Inflammatory macrophage treated with lipopolysaccharide for 1 hour (primary cell): ENCODE measurements at regions not wholly inside any gene's neighbourhood (a gene's known extent, or its start where the extent isn't known, plus 50 kb on each side); places are given as distances from the start of the nearest gene placed in this dataset.
A peak's percentile ranks its signal among the peaks of the same experiment; 100 is the strongest.

Source experiments
- DNase-seq, 2 donors: peaks; one replicate each; pipeline ENCODE4 v3.0.0-alpha.2; 2020 to 2022

GRCh38 chr5:35417040-35417439 is 186.8 kb upstream of the PRLR start:
- DNase-seq = no peak

- no peak for DNase-seq
These were observed 186.1 kb upstream of the PRLR start for GRCh38 chr5:35416217-35416988.

GRCh38 chr5:35415309-35415708 is 185.0 kb upstream of the PRLR start:
- DNase-seq = no peak

DNA sequence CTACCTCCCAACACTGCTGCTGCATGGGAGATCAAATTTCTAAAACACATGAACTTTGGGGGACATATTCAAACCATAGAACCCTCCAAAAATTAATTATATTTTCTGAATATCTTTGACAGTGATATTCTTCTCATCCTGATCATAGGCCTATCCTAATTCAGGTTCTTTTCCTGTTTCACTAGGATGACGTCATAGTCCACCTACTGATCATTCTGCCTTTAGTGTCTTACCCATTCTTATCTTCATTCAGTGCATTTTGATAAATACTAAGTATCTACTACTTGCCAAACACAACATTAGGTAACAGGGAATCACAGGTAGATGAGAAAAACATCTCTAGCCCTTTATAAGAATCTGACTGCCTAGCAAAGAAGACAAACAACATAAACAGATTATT is 179.1 kb upstream of the PRLR start:
- DNase-seq = no peak

DNA sequence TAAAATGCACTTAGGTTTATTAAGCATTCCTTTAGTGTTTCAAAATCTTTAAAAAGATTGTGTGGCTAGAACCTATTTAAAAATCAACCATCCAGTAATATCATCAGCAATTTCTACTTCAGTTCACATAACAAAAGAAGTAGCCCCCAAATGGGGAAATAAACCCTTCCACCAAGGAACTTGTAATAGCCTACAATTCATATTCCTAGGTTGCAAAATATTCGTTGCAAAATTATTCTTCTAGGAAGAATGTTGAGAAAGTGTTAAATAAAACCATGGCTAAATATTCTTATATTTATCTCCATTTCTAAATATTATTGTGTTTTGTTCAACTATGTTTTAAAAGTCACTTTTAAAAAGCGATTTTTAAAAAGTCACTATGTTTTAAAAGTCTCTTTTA is 177.9 kb upstream of the PRLR start:
- DNase-seq = peak; percentile 42 to 77

- no peak for DNase-seq
These were observed 177.4 kb upstream of the PRLR start for GRCh38 chr5:35407697-35408096.

DNA sequence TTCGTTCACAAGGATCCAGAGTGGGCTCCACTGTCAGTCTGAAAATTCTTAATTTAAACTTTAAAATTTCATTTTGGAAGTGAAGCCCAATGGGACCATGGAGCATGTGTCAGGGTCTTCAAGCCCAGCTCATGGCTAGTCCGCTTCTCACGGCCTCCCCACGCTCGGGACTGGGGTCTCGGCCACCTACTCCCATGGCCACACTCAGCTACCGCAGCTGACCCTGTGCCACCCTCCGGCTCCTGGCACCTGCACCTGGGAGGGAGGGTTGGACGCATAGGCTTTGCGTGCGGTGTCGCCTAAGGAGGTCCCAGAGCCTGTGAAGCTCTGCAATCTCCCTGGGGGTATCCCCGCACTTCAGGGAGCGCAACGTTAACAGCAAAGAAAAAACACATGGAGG is 175.7 kb upstream of the PRLR start:
- no peak for DNase-seq

GRCh38 chr5:35404701-35405100 is 174.4 kb upstream of the PRLR start:
- DNase-seq = no peak

GRCh38 chr5:35393901-35394300 is 163.6 kb upstream of the PRLR start:
- DNase-seq = peak; percentile 47 to 72

GRCh38 chr5:35384658-35385057 is 154.4 kb upstream of the PRLR start:
- DNase-seq = no peak

DNA sequence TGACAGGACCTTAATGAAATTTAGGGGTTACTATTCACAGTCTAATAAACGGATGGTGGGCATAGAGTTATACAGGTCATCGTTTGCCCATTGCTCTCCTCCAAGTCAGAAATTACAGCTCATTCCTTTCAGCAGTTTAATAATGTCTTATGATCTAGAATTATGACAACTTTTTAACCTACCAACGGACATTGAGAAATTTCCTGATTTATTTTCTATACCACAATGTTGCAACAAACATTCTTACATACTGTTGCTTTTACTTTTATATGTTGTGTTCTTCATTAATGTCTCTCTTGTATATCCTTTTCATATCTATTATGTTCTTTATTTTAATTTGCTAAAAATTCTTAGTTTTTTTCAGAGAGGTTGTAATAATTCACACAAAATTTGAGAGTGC is 152.8 kb upstream of the PRLR start:
- peak; percentile 37 to 54 for DNase-seq

DNA sequence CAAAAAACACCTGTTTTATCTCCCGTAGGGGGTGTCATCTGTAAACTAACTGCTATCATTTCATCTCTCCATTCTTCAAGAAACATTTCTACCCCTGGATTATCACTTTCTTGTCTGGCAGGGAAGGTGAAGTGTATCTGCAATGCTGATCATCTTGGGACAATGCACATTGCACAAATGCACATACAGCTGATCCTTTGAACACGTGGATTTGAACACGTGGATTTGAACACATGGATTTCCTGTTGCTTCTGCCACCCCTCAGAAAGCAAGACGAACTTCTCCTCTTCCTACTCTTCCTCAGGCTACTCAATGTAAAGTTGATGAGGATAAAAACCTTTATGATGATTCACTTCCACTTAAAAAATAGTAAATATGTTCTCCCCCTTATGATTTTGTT is 147.4 kb upstream of the PRLR start:
- DNase-seq = no peak

DNA sequence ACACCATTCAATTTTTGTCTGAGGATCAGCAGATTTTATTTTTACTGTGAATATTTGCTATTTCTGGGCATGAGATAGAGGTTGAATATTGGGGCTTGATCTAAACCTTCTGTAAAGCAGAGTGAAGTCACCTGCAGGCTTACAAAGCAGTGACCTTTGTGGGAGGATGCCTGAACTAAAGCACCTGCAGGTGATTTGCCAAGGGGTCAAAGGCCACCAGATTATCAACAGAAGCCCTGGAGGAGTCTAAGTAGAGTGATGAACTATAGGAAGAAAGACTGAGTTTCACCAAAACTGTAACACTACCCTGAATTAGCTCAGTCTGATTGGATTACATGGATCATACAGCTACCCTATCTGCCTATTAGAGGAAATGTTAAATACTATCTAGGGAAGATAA is 144.3 kb upstream of the PRLR start:
- no peak for DNase-seq

- DNase-seq = no peak
These were observed 143.0 kb upstream of the PRLR start for GRCh38 chr5:35373249-35373648.

DNA sequence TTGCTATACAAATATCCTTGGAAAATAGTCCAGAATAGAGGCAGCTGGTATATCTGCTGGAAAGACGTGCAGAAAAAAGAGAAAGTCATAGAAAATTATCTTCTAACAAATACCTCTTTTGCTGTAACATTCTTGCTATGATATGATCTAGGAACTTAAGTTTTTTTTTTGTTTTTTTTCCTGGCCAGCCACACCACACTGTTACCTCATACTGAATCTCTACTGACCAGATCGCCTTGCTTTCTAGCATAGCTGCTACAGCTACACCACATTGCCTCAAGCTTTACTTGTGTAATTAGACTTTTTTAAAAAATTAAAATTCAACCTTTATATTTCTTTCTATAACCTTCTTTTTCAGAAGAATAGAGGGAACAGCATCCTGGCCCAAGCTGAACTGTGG is 142.2 kb upstream of the PRLR start:
- no peak for DNase-seq

- DNase-seq = no peak
These were observed 141.7 kb upstream of the PRLR start for GRCh38 chr5:35371951-35372426.

DNA sequence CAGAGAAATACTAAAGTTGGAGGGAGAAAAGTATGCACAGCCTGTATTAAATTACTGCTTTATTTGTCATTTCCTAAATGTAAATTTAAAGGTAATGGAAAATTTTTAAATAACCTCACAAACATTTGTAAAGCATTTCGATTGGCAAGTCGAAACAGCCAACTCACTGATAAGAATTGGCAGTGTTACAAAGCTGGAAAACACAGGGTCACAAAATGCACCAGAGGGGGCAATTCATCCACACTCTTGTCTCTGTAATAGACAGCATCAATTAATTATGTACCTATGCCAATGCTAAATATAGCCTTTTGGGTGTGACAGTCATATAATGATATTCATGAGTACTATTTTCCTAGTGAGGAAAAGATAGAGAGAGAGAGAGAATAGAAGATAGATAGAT is 140.6 kb upstream of the PRLR start:
- DNase-seq = no peak

- DNase-seq = no peak
These were observed 139.9 kb upstream of the PRLR start for GRCh38 chr5:35369965-35370790.

DNA sequence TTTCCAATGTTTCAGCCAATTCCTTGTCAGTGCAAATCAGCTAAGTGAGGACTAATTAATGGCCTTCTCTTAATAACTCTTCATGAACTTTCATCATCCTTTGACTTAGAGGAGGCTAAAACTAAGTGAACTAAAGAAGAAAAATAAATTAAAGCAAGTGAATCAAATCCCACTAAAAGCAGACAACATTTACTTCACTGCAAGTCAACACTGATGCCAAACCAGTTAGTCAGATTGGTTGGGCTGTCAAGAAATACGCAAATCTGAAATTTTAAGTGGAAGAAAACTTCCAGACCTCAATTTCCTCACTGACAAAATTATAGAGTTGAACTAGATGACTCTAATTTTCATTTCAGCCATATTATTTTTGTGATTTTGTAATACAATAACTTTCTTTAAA is 137.2 kb upstream of the PRLR start:
- DNase-seq = no peak

DNA sequence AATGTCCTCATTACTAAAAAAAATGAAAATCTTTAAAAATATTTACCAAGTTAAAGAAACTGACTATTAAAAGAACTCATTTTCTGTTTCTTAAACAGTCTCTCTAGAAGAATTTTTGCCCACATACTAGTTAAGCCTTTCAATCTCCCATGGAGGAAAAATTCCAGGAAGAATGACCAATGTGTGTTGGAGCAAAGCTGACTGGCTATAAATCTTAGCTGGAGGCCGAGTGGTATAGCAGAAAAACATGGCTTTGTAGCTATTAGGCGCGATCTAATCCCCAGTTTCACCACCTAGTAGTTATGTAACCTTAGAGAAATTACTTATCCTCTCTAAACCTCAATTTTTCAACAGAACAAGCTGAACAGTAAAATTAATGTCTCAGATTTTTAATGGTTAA is 135.5 kb upstream of the PRLR start:
- no peak for DNase-seq

GRCh38 chr5:35364350-35364749 is 134.1 kb upstream of the PRLR start:
- no peak for DNase-seq

DNA sequence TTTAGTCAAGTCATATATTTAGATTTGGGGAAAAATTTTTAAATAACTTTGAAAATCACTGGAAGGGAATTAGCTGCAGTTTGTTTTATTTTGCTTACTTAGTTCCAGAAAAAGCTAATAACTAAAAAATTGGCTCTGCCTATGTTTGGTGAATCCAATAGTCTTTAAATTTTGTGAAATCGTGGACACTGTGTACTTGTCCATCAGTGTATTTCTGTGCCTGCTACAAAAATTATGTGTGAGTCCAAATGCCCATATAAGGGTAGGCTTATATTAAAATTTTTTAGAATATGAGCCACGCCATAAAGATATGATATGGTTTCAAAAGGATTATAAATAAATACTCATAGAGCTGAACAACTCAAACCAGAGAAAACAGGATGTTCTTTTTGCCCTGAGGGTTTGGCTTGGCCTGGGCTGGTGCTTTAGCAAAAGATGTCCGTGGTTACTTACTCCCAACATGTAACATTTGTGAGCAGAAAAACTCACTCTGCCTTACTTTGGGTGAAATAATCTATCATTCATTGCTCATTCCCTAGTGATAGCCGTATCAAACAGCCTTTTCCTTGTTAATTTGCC is 133.2 kb upstream of the PRLR start:
- DNase-seq = no peak

DNA sequence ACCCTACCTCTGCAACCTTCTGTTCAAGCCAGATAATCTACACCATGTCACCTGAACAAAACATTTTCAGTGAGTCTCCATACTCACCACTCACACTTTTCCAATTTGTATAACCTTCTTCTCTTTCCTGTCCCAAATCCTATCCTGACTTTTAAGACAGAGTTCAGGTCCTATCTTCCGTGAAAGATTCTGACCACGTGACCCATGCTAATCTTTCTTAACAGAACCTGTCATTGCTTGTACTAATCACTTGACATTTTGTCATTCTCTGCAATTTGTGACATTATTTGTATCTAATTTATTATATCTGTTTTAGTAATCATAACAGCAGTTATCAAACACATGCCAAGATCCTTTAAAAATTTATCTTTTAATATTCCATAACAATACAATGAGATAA is 132.5 kb upstream of the PRLR start:
- no peak for DNase-seq

- no peak for DNase-seq
These were observed 130.4 kb upstream of the PRLR start for GRCh38 chr5:35360671-35361070.
